Hematopoietic multipotent progenitor cell treated with erythropoietin and hydrocortisone succinate and interleukin-3 and kit ligand, for 4 days (in vitro differentiated cells): ENCODE measurements at regions not wholly inside any gene's neighbourhood (a gene's known extent, or its start where the extent isn't known, plus 50 kb on each side); places are given as distances from the start of the nearest gene placed in this dataset.
"Not testable (repeated sequence)": the region's sequence is repeated elsewhere in the genome, so short reads cannot be mapped to it uniquely, and the experiment has no call there.

ENCODE experiments used
- DNase-seq: peaks from one replicate; pipeline ENCODE4 v3.0.0-alpha.2; 2015

DNA sequence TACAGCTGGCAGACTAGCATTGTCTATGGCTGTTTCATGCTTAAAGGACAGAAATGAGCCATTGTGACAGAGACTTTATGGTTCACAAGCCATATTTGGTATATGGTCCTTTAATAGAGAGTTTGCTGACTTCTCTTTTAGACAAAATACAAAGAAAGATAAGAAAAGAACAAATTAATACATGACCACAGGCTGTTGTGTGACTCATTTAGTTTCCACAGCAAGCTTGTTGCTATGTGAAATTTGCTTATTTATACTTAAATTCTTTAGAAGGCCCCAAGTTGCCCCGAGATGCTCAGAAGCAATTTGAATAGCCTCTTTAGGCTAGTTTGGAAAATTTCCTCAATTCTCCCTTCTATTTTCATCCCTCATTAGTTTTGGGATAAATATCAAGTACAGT is 315.3 kb upstream of the RPS23 start:
- no peak for DNase-seq

DNA sequence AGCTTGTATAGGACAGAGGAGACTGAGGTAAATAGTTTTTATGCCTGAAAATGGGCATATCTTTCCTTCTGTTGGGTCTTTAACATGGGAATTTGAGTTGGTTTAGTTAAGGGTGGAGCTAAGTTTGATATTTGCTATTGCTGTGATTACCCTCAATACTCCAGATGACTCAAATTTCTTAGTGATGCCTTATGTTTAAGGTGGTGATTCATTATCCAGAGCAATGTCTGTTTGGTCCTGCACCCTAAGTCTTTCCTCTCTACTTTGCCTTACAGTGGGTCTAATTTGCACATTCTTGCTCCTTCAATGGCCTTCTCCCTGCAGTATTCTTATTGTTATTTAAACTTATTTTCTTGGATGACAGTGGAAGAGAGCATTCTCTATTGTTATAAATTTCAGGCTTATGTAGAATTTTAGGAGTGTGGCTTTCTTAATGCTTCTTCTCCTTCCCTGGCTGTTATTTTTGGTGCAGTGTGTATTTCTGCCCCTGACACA is 312.9 kb upstream of the RPS23 start:
- no peak for DNase-seq

GRCh38 chr5:82590112-82590511 is 312.0 kb upstream of the RPS23 start:
- DNase-seq, result no peak

- no peak for DNase-seq
Observed at GRCh38 chr5:82586661-82587310, 308.6 kb upstream of the RPS23 start.

DNA sequence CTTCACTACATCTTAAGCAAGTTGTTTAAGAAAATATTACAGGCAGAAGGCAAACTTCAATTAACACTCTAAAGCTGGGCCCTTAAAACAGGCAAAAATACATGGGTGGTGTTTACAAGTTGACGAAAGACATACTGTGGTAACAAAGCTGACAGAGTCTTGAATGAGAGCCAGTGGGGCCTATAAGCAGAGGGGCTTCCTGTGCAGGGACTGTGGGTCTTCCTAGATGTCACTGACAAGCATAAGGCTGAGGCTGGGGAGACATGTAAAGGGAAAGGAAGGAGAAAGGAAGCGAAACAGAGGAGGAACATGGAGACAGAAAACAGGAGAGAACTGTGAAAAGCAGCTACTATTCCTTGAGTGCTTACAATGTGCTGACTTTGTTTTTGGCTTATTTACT is 308.0 kb upstream of the RPS23 start:
- no peak for DNase-seq

- DNase-seq, result no peak
Observed at GRCh38 chr5:82584631-82585030, 306.5 kb upstream of the RPS23 start.

- not testable (repeated sequence) for DNase-seq
Observed at GRCh38 chr5:82583331-82583730, 305.2 kb upstream of the RPS23 start.

DNA sequence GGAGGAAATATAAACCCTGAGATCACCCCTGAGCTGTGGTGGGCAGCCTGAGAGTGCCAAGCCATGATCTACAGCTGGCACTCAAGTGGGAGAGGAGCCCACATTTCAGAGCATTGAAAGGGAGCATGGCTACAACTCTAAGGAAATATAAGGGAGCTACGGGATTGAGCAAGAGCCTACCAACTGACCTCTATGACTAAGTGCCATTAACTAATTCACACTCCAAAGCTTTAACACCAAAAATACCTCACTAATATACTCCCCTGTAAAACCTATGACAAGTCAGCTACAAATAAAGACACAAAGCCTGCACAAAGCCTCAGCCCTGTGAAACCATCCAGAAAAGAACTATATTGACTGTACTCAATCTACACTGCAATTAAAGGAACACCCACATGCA is 286.8 kb upstream of the RPS23 start:
- no peak for DNase-seq

- no peak for DNase-seq
Observed at GRCh38 chr5:82563745-82564144, 285.6 kb upstream of the RPS23 start.

DNA sequence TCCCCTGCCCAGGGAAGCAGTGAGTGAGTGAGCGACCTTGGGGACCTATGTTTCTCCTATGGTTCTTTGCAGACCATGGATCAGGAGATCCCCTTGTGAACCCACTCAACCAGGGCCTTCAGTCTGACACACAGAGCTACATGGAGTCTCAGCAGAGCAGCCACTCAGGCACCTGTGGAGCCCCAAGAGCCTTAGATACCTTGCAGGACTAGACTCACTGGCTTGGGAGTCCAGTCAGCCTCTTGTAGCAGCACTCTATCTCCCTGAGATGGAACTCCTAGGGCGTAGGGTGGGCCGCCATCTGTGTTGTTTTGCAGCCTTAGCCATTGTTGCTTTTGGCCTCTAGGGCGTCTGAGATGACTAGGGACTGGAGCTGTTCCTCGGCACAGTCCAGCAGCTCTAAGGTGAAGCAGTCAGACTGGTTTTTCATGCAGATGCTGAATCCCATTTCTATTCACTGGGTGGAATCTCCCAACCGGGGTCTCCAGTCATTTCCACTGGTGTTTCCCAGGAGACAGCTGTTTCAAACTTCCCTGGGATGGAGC is 284.6 kb upstream of the RPS23 start:
- DNase-seq, result no peak

DNA sequence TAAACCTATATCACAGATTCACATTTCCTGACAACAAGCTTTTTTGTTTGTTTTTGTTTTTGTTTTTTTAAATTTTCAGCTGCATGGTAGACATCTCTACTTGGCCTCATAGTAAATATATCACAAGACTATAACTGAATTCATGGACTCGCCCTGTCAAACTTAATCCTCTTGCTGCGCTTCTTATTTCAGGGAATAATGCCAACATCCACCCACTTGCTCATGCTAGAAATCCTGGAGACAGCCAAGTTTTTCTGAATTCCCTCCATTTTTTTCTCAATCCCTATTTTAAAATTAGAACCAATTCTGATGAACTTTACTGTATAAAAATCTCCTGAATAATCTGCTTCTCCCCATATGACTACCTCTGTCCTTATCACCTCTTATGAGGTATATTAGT is 283.6 kb upstream of the RPS23 start:
- DNase-seq, result no peak

DNA sequence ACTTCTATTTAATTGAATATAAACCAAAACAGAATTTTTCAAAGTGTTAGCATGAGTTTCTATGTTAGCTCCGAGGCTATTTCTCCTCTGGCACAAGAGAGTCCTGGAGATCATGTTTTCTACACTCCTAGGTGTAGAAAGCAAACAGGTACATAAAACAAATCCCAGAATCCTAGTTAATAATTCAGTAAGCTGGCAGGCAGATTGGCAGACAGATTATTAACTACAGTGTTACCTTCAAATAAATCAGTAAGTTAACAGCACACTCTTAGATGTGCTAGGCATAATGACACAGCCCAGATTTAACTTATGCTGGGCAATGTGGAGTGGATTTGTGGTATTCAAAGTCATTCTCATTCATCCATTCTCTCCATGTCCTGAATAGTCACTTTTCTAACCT is 282.8 kb upstream of the RPS23 start:
- no peak for DNase-seq

DNA sequence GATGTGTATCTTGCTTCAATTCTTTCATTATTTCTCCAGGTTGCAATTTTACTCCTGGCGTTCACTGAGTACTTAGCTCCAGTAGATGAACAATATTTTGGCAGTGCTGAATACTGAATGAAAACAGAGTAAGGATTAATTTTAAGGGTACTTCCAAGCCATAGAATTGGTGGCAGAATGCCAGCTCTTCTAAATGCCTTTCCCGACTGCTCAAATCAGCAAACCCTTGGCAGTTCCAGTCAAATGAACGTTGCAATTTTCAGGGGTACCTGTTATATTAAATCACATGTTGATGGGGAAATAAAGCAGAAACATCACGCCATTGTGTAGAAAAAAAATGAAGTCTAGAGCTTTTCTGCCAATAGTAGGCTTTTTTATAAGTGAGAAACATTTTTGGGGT is 282.4 kb upstream of the RPS23 start:
- DNase-seq, result no peak

DNA sequence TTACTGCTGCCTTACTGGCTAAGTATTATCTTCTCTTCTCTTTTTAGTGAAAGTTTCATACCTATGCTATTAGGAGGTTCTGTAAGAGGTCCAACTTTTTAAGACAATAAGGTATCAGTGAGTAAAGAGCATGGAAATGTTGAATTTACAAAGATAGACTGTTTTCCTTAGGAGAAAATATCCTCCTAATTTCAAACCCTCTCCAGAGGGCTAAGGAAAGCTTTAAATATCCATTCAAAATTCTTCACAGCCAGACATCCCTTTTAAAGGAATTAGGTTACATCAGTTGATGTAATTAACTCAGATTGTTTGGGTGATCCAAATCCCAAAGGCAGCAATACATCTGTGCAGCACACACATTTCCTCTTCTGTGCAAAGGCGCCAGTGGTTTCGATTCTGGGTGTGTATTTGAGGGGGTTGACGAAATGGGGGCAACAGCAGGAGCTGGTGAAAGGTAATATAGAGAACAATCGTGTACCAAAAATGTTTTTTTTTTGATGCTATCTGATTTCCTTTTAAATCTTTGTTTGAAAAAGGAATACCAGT is 273.8 kb upstream of the RPS23 start:
- DNase-seq, result no peak

- DNase-seq, result no peak
Observed at GRCh38 chr5:82551192-82551591, 273.0 kb upstream of the RPS23 start.

DNA sequence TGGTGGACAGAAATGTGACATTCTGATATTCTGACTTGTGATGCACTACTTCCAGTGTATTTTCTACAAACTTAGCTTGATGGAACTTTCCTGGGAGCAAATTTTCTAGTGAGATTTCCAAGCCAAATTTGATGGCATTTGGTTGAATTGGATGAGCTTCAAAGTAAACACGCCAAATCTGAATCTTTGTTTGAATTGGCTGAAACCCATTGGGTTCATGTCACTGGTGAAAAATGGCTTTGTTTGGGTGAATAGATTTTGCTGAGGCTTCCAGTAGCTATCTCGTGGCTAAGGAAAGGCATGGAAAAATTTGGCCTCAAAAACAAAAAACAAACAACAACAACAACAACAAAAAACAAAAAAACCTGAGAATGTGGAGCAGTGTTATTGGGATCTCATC is 271.1 kb upstream of the RPS23 start:
- DNase-seq, result no peak

DNA sequence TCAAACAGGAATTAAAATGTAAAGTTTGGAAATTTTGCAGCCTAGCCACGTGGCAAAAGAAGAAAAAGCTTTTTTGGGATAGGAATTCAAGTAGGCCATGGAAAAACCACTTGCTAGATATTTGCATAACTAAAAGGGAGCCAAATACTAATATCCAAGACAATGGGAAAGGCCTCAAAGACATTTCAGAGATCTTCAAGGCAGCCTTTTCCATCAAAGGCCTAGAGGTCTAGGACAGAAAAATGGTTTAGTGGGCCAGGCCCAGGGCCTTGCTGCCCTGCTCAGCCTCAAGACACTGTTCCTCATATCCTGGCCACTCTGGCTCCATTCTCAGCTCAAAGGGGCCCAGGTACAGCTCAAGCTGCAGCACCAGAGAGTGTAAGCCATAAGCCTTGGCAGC is 265.9 kb upstream of the RPS23 start:
- no peak for DNase-seq

GRCh38 chr5:82540301-82540700 is 262.1 kb upstream of the RPS23 start:
- no peak for DNase-seq

GRCh38 chr5:82538339-82539034 is 260.3 kb upstream of the RPS23 start:
- peak; percentile 47 for DNase-seq

DNA sequence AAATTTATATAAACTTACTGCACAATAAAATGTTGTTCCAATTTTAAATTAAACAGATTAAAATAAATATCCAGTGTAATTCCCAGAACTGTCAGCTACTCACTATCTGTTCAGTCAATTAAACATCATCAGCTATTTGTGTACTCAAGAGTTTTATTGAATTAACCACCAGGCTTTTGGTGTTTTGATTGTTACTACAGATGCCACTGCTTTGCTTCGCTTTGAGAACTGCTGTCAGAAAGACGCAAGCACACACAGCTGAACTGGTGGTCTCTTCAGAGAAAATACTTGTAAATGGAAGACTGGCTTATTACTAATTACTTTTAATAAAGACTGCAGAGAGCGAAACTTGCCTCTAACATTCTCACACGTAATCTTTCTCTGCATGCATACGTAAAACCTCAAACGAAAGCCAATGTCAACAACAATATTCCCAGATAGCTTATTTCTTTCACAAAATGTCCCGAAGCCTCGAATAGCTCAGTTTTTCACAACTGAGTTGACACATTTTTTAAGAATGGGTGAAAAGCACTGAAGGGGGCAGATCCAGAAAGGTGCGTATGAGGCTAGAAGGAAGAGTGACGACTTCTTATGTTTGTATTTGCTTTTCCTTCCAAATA is 259.6 kb upstream of the RPS23 start:
- DNase-seq, result no peak

DNA sequence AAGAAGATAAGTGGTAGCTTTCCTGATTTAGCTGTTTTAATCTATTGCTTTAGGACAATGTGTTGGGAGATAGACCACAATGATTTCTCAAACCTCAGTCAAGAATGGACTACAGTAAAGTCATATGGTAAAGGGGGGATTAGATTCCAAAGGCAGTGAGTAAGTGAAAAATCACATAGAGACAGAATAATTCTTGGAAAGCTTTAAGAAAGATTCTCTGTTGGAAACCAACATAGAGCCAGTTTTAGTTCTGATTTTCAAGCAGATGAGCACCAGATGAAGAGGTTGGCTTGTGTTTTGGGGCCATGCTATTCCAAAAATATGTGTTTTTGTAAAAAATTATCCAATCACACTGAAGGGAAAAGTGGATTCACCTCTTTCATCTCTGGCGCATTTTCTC is 256.8 kb upstream of the RPS23 start:
- no peak for DNase-seq

DNA sequence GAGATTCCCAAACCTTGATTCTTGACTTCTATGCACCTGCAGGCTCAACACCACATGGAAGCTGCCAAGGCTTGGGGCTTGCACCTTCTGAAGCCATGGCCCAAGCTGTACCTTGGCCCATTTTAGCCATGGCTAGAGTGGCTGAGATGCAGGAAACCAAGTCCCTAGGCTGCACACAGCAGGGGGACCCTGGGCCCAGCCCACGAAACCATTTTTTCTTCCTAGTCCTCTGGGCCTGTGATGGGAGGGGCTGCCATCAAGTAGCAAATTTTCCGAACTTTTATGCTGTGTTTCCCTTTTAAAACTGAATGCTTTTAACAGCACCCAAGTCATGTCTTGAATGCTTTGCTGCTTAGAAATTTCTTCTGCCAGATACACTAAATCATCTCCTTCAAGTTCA is 253.9 kb upstream of the RPS23 start:
- not testable (repeated sequence) for DNase-seq

GRCh38 chr5:82526540-82526939 is 248.4 kb upstream of the RPS23 start:
- no peak for DNase-seq

DNA sequence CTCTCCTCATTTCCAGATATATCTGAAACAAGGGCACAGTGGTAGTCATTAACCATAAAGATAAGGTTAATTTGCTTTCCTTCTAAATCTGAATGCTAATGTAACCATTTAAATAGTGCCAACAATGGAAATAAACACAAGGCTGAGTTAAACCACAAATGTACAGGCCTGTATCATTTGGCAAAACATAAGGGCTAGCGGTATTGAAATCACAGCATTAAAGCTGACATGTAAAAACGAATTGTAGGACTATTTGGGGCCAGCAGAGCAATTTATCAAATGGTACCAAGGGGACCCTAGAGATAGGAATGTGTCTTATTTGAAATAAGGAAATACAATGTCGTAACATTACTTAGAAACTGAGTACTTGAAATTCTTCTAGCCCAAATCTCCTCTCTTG is 247.5 kb upstream of the RPS23 start:
- no peak for DNase-seq
